NCI-H2196 (cell line): ENCODE measurements at regions not wholly inside any gene's neighbourhood (a gene's known extent, or its start where the extent isn't known, plus 50 kb on each side); places are given as distances from the start of the nearest gene placed in this dataset.
"Not testable (repeated sequence)": the region's sequence is repeated elsewhere in the genome, so short reads cannot be mapped to it uniquely, and the experiment has no call there.

Experiments used
- DNase-seq: peaks from one replicate; lab custom pipeline; 2025; ENCODE audit not compliant: unreplicated experiment; lab: John Stamatoyannopoulos, UW

GRCh38 chr17:68782789-68783188 lies 172.4 kb downstream of the ABCA8 start:
- no peak for DNase-seq

GRCh38 chr17:68780596-68780995 lies 174.6 kb downstream of the ABCA8 start:
- DNase-seq, result no peak

DNA sequence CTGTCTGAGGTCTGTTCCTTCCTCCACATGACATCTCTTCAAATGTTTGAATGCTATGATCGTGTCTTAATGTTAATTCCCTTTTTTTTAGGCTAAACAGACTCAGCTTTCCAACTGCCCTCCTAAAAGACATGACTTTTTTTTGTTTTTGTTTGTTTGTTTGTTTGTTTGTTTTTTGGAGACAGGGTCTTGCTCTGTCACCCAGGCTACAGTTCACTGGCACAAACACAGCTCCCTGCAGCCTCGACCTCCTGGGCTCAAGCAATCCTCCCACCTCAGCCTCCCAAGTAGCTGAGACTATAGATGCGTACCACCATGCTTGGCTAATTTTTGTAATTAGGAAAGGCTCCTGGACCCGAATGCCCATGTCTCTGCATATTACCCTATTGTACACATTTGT lies 176.5 kb downstream of the ABCA8 start:
- no peak for DNase-seq

GRCh38 chr17:68777856-68778694 lies 176.9 kb upstream of the FAM20A start:
- DNase-seq, result peak; percentile 46

GRCh38 chr17:68777243-68777855 lies 176.2 kb upstream of the FAM20A start:
- DNase-seq, result peak; percentile 77

- no peak for DNase-seq
Observed at GRCh38 chr17:68776451-68776850, 175.3 kb upstream of the FAM20A start.

DNA sequence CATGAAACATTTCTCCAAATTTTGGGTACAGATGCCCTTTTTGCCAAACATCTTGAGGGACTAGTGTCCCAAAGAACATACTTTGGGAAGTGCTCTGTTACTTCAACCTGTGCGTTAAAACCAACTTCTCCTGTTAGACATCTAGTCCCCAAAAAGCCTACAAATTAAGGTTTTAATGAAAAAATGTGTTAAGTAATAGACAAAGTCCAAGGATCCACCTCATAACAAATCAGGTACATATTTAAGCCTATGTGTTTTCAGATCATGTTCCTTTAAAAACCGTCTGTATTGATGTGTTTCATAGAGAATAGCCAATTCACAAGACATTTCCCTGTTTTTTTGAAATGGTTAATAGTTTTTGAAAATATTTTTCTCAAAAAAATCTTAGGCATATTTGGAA lies 174.8 kb upstream of the FAM20A start:
- DNase-seq, result no peak

GRCh38 chr17:68775318-68775717 lies 174.2 kb upstream of the FAM20A start:
- no peak for DNase-seq

GRCh38 chr17:68771867-68772515 lies 170.8 kb upstream of the FAM20A start:
- peak; percentile 35 for DNase-seq

DNA sequence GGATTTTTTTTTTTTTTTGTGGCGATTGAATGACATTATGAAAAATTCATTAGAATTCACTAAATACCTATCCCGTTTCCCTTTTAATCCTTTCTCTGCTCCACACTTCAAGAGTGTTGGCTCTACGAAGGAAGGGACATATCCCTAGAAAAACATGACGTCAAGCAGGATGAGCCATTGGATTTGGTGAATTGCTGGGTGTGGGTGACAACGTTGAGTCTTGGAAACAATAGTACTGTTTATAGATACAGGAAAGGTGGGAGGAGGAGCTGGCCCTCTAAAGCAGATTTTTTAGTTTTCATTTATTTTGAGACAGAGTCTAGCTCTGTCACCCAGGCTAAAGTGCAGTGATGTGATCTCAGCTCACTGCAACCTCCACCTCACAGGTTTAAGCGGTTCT lies 167.6 kb upstream of the FAM20A start:
- DNase-seq, result no peak

GRCh38 chr17:68766640-68767039 lies 165.5 kb upstream of the FAM20A start:
- no peak for DNase-seq

DNA sequence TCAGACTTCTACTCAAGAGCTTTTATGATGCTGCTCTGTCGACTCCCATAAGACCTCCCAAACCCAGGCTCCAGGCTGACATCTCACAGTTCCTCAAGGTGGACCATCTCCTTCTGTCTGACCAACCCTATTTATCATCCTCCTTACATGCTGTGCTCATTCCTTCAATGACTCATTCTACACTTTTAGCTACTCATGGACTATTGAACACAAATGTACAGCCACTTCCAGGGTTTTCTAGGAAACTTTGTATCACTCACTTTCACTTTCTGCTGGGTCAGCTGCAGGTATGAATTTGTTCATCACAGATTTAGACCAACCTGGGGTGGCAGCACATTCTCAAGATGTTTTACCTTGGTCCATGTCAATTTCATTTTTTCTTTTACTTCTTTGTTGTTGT lies 162.4 kb upstream of the FAM20A start:
- no peak for DNase-seq

- DNase-seq, result no peak
Observed at GRCh38 chr17:68762911-68763310, 161.7 kb upstream of the FAM20A start.

DNA sequence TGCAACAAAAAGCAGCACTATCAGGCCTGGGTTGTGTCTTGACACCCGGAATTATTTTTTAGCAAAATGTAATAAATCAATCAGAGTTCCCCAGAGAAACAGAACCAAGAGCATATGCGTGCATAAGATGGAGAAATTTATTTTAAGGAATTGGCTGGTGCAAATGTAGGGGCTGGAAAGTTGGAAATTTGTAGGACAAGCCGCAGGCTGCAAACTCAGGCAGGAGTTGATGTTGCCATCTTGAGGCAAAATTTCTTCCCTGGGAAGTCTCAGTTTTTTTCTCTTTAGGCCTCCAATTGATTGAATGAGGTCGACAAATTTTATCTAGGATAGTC lies 158.9 kb upstream of the FAM20A start:
- no peak for DNase-seq

GRCh38 chr17:68759343-68760140 lies 158.4 kb upstream of the FAM20A start:
- DNase-seq, result peak; percentile 89

- DNase-seq, result no peak
Observed at GRCh38 chr17:68759002-68759342, 157.8 kb upstream of the FAM20A start.

GRCh38 chr17:68757866-68758757 lies 156.9 kb upstream of the FAM20A start:
- not testable (repeated sequence) for DNase-seq

- DNase-seq, result no peak
Observed at GRCh38 chr17:68753985-68754769, 153.0 kb upstream of the FAM20A start.

DNA sequence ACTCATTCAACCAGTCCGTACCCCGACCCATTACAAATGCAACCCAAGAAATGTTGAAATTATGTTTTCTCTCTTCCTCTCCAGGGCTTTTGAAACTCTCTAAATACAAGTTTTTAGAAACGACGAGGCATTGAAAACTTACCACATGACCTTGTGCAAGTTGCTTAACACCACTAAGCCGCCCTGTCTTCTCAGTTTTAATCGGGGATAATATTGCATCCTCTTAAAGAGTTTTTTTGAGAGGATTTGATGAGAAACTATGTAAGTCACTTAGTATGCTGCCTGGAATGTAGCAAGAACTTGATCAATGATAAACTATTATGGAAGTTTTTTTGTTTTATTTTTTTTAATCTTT lies 149.0 kb upstream of the FAM20A start:
- DNase-seq, result no peak
